HT1080 (cell line): ENCODE measurements at regions not wholly inside any gene's neighbourhood (a gene's known extent, or its start where the extent isn't known, plus 50 kb on each side); places are given as distances from the start of the nearest gene placed in this dataset.

Experiments used
- DNase-seq: peaks from one replicate; pipeline ENCODE4 v3.0.0-alpha.2; 2015; ENCODE audit warnings: low read depth

GRCh38 chr1:81493102-81493869 is 307.4 kb upstream of the ADGRL2 start:
- DNase-seq: no peak

GRCh38 chr1:81492628-81493027 is 308.1 kb upstream of the ADGRL2 start:
- no peak for DNase-seq

DNA sequence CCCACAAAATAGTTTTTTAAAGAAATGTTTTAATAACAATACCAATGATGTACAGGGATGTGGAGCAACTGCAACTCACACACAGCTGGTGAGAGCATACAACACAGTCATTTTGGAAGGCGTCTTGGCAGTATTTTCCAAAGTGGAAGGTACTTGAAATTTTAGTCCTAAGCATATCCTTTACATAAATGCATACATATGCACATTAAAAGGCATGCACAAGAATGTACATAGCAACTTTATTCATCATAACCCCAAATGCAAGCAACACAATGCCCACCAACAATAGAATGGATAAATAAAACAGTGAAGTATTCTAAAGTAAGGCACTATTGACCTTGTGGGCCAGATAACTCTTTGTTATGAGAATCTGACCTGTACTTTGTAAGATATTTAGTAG is 310.1 kb upstream of the ADGRL2 start:
- DNase-seq: no peak

- no peak for DNase-seq
Observed at GRCh38 chr1:81489372-81489934, 311.3 kb upstream of the ADGRL2 start.

GRCh38 chr1:81484284-81484683 is 316.4 kb upstream of the ADGRL2 start:
- DNase-seq: no peak

DNA sequence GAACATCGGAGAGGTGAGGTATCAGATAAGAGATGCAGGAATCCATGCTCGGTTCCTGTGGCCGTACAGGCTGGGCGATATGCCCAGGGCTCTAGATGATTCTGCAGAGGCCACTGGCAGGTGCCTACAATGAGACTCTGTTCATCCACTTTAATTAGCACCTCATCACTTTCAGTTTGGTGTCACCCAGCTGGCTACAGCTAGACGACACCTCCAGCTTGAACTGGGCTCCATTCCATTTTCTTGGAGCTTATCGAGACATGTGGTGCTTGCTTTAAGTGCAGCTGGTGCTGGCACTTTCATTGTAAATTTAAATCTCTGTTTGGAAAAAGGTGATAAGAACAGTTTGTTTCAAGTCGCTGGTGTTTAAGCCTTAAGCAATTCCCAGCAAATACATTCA is 322.5 kb upstream of the ADGRL2 start:
- DNase-seq: no peak

DNA sequence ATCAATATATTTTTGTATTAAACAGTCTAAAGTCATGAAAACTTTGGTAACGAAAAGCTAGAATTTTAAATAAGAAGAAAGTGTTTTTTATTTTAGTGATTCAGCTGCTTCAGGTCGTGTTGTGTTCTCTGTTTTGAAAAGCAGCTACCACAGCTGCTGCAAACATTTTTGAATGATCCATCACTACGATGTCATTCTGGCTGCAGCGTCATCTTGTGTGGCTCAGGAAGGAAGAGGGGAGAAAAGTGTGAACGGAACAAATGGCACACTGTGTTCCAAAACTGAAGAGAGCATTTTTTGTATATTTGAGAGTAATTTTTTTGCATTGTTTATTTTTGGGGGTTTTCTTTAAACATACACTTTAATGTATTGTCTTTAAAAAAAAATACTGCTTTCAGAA is 323.0 kb upstream of the ADGRL2 start:
- DNase-seq: peak; percentile 10

- DNase-seq: no peak
Observed at GRCh38 chr1:81472387-81472786, 328.3 kb upstream of the ADGRL2 start.

- DNase-seq: no peak
Observed at GRCh38 chr1:81471255-81471654, 329.5 kb upstream of the ADGRL2 start.

GRCh38 chr1:81470275-81470674 is 330.5 kb upstream of the ADGRL2 start:
- DNase-seq: no peak

GRCh38 chr1:81467383-81467782 is 333.4 kb upstream of the ADGRL2 start:
- no peak for DNase-seq

DNA sequence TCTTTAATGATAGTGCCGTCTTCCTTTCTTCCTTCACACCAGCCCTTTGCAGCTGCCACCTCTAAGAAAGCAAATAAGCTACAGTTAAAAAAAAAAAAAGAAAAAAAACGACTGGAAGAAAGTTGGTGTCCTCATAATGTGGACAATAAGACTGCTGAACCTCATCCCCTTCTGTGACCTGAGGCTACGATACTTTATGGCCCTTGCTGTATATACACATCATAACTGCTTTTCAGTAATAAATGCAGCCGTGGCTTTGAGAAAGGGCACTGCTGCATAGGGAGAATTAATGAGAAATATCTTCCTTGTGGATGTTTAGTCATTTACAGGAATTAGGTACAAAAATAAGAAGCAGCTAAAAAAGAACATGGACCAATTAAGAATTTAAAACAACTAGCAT is 333.8 kb upstream of the ADGRL2 start:
- no peak for DNase-seq

- DNase-seq: no peak
Observed at GRCh38 chr1:81463936-81464837, 336.5 kb upstream of the ADGRL2 start.

DNA sequence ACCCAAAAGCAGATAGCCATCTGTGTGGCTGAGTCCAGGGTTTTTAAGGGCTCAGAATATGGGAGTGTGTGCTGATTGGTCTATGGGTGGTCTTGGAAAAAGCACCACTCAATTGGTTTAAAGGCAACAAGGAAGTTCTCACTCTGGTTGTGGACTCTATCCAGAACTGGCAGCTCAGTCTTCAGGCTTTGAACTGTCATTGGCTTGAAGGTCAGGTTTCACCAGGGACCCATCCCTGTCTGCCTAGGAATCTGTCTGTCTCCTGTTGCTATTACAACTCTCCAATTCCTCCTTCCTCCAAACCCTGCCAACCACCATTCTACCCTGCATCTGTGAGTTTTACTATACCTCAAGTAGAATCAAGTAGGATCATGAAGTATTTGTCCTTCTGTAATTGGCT is 341.7 kb upstream of the ADGRL2 start:
- no peak for DNase-seq

DNA sequence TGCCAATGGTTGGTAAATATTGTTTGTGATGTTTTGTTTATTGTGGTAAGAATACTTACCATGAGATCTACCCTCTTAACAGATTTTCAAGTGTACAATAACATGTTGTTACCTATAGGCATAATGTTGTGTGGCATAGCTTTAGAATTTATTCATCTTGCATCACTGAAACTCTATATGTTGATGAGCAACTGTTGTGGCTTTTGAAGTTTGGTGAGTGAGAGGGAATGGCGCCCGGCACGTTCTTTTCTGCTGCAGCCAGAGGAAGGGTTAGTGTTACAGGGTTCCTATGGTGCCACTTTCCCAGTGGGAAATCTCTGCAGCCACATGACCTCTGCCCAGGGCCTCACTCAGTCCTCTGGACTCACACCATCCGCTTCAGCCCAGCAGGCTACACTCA is 342.5 kb upstream of the ADGRL2 start:
- DNase-seq: peak; percentile 27

GRCh38 chr1:81455481-81455880 is 345.3 kb upstream of the ADGRL2 start:
- DNase-seq: no peak

- DNase-seq: no peak
Observed at GRCh38 chr1:81453971-81454370, 346.8 kb upstream of the ADGRL2 start.

DNA sequence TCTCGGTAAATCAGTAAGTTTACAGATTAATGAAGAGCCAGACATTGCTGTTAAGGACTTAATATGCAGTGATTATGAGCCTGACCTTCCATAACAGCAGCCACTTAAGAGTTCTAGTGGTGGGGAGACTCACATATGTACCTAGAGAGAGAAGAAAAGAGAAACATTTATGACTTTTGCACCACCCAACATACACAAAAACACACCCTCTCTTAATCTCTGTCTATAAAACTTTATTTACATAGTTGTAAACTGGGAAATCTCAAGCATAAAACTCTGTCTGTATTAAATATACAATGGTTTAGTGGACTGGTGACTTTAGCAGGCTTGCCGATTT is 347.4 kb upstream of the ADGRL2 start:
- DNase-seq: no peak

GRCh38 chr1:81452693-81453366 is 347.9 kb upstream of the ADGRL2 start:
- no peak for DNase-seq

GRCh38 chr1:81449786-81450185 is 350.9 kb upstream of the ADGRL2 start:
- peak; percentile 20 for DNase-seq

- DNase-seq: no peak
Observed at GRCh38 chr1:81446000-81446669, 354.6 kb upstream of the ADGRL2 start.
